Osteocyte (in vitro differentiated cells): ENCODE measurements at regions not wholly inside any gene's neighbourhood (a gene's known extent, or its start where the extent isn't known, plus 50 kb on each side); places are given as distances from the start of the nearest gene placed in this dataset.

Experiments
- DNase-seq: peaks from one replicate; pipeline ENCODE4 v3.0.0; 2021; ENCODE audit warnings: mixed read lengths; ENCODE audit not compliant: unreplicated experiment; ENCODE audit errors: extremely low spot score
- H3K27ac Mint-ChIP-seq: one replicate; pipeline ENCODE4 v1.8.0; 2021; ENCODE audit warnings: mild to moderate bottlenecking, mixed read lengths; ENCODE audit not compliant: unreplicated experiment
- H3K27me3 Mint-ChIP-seq: one replicate; pipeline ENCODE4 v1.8.0; 2021; ENCODE audit warnings: mixed read lengths; ENCODE audit not compliant: unreplicated experiment
- H3K36me3 Mint-ChIP-seq: one replicate; pipeline ENCODE4 v1.8.0; 2021; ENCODE audit warnings: mixed read lengths; ENCODE audit not compliant: unreplicated experiment
- H3K4me1 Mint-ChIP-seq: one replicate; pipeline ENCODE4 v1.8.0; 2021; ENCODE audit warnings: mixed read lengths; ENCODE audit not compliant: unreplicated experiment
- H3K4me3 Mint-ChIP-seq: one replicate; pipeline ENCODE4 v1.8.0; 2021; ENCODE audit warnings: mild to moderate bottlenecking, moderate library complexity, mixed read lengths; ENCODE audit not compliant: unreplicated experiment
- H3K9me3 Mint-ChIP-seq: one replicate; pipeline ENCODE4 v1.8.0; 2021; ENCODE audit warnings: mixed read lengths; ENCODE audit not compliant: unreplicated experiment
- CTCF ChIP-seq: fragments of 200-600 bp; sonication (generic); IDR thresholded peaks from 2 replicates; pipeline ENCODE4 v1.5.0; 2021; ENCODE audit warnings: antibody characterized with exemption, mild to moderate bottlenecking, moderate library complexity

GRCh38 chr9:28120184-28120583 is 546.9 kb upstream of the C9orf72 start:
- Mint-ChIP-seq H3K27me3 (no peaks in the 10 kb centered on the region), H3K9me3 (no peaks in the 10 kb centered on the region), H3K27ac (no peak overlapping the region), H3K4me1 (no peaks in the 10 kb centered on the region), H3K36me3 (no peaks in the 10 kb centered on the region), H3K4me3 (no peak overlapping the region)
- no peak for DNase-seq
- no peak for TF ChIP-seq CTCF

- Mint-ChIP-seq H3K27ac (no peak overlapping the region), H3K9me3 (no peaks in the 10 kb centered on the region), H3K36me3 (no peaks in the 10 kb centered on the region), H3K4me1 (no peaks in the 10 kb centered on the region), H3K27me3 (no peaks in the 10 kb centered on the region), H3K4me3 (no peak overlapping the region)
- DNase-seq: no peak
- TF ChIP-seq CTCF: no peak
Observed at GRCh38 chr9:28120626-28121025, 547.3 kb upstream of the C9orf72 start.

- H3K4me3 Mint-ChIP-seq: no peak overlapping the region
- H3K27me3 Mint-ChIP-seq: no peaks in the 10 kb centered on the region
- DNase-seq: no peak
- no peaks in the 10 kb centered on the region for H3K36me3 Mint-ChIP-seq
- no peak for TF ChIP-seq CTCF
- no peaks in the 10 kb centered on the region for H3K9me3 Mint-ChIP-seq
- H3K4me1 Mint-ChIP-seq: no peaks in the 10 kb centered on the region
- no peak overlapping the region for H3K27ac Mint-ChIP-seq
Observed at GRCh38 chr9:28121366-28121765, 548.1 kb upstream of the C9orf72 start.

- Mint-ChIP-seq H3K4me3 (no peak overlapping the region), H3K4me1 (no peaks in the 10 kb centered on the region), H3K9me3 (no peaks in the 10 kb centered on the region), H3K27me3 (no peaks in the 10 kb centered on the region), H3K36me3 (no peaks in the 10 kb centered on the region), H3K27ac (no peak overlapping the region)
- TF ChIP-seq CTCF: no peak
- no peak for DNase-seq
Observed at GRCh38 chr9:28124917-28125316, 551.6 kb upstream of the C9orf72 start.

GRCh38 chr9:28127101-28127500 is 553.8 kb upstream of the C9orf72 start:
- Mint-ChIP-seq H3K36me3 (no peaks in the 10 kb centered on the region), H3K27me3 (no peaks in the 10 kb centered on the region), H3K4me3 (no peak overlapping the region), H3K9me3 (no peaks in the 10 kb centered on the region), H3K4me1 (no peaks in the 10 kb centered on the region), H3K27ac (no peak overlapping the region)
- DNase-seq: no peak
- no peak for TF ChIP-seq CTCF
